ENCODE measurements at regions not wholly inside any gene's neighbourhood (a gene's known extent, or its start where the extent isn't known, plus 50 kb on each side); places are given as distances from the start of the nearest gene placed in this dataset.

- ChIA-PET CTCF (no interaction called here), POLR2A (no interaction called here)
- Mint-ChIP-seq H3K36me3 (ENCODE audit: low read depth) (no peaks in the 10 kb centered on the region), H3K4me3 (no peak overlapping the region), H3K9me3 (no peaks in the 10 kb centered on the region), H3K27me3 (no peaks in the 10 kb centered on the region), H3K27ac (no peak overlapping the region), H3K4me1 (no peaks in the 10 kb centered on the region)
- intact Hi-C loops (cut with micrococcal nuclease): no loop called here
- no peak for DNase-seq
- no peak for ATAC-seq (ENCODE audit: low read depth)
- TF ChIP-seq, protein P1, sequence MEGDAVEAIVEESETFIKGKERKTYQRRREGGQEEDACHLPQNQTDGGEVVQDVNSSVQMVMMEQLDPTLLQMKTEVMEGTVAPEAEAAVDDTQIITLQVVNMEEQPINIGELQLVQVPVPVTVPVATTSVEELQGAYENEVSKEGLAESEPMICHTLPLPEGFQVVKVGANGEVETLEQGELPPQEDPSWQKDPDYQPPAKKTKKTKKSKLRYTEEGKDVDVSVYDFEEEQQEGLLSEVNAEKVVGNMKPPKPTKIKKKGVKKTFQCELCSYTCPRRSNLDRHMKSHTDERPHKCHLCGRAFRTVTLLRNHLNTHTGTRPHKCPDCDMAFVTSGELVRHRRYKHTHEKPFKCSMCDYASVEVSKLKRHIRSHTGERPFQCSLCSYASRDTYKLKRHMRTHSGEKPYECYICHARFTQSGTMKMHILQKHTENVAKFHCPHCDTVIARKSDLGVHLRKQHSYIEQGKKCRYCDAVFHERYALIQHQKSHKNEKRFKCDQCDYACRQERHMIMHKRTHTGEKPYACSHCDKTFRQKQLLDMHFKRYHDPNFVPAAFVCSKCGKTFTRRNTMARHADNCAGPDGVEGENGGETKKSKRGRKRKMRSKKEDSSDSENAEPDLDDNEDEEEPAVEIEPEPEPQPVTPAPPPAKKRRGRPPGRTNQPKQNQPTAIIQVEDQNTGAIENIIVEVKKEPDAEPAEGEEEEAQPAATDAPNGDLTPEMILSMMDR (IDR thresholded peaks at IDR 0.05): no peak
Observed at GRCh38 chr2:156175946-156176345, 156.6 kb downstream of the NR4A2 start.

DNA sequence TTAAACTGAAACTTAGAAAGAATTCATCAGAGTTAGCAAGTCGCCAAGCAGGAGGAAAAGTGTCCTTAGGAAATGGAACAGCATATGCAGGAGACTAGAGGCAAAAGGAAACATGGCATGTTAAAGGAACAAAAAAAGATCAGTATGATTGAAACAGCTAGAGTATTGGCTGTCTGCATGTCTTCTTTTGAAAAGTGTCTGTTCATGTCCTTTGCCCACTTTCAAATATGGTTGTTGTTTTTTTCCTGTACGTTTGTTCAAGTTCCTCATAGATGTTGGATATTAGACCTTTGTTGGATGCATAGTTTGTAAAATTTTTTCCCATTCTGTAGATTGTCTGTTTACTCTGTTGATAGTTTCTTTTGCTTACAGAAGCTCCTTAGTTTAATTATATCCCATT lies 161.6 kb downstream of the NR4A2 start:
- Mint-ChIP-seq H3K9me3 (peaks cover 4% of the 10 kb centered on the region), H3K36me3 (ENCODE audit: low read depth) (no peaks in the 10 kb centered on the region), H3K27me3 (peaks cover 3% of the 10 kb centered on the region), H3K4me3 (no peak overlapping the region), H3K4me1 (no peaks in the 10 kb centered on the region), H3K27ac (no peak overlapping the region)
- CTCF ChIA-PET: no interaction called here
- DNase-seq (no peak), ATAC-seq (ENCODE audit: low read depth) (no peak)
- POLR2A ChIA-PET: no interaction called here
- TF ChIP-seq, protein P1 (IDR thresholded peaks at IDR 0.05): no peak
- intact Hi-C loops (cut with micrococcal nuclease): no loop called here

DNA sequence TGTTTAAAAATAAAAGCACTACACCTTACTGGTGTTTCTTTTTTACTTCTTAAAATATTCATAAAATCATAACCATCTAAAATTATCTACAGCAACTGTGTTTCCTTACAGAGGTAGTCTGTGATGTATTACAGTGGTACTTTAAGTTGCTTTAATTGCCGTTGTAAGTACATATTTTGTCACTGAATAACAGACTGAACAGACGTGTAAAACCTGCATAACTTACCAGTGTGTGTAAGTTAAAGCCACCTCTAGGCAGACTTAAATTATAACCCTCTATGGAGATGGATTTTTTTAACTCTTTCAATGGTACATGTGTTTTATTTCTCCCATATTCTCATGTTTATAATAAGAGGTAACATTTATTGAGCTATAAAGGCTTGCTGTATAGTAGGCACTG lies 166.8 kb downstream of the NR4A2 start:
- POLR2A ChIA-PET: no interaction called here
- intact Hi-C loops (cut with micrococcal nuclease): no loop called here
- ATAC-seq (ENCODE audit: low read depth): no peak

DNA sequence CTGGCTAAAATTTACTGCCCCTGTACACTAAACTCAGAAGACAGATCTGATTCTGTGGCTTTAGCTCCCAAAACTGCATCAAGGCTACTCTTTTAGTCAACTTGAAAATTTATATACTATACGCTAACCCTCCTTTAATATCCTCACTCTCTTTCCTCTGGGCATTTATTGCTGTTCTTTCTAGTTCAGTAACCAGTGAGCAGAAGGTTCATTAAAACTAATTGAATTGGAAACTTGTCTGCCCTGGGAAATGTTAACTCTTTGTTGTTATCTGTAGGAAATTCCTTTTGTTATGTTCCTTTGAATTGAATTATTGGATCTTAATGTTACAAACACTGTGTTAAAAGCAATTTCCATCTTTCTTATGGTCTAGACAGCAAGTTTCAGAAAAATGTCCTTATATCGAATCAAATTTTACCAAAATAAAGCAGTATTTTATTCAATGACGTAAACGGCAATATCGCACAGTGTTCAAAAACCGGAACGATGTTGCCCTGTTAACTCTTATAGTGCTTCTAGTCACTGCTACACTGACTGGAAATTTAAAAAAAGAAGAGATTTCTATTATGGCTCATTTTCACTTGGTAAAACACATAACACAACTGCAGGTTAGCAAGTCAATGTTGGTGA lies 168.3 kb downstream of the NR4A2 start:
- Mint-ChIP-seq H3K27me3 (peaks cover 3% of the 10 kb centered on the region), H3K9me3 (no peaks in the 10 kb centered on the region), H3K4me1 (no peaks in the 10 kb centered on the region), H3K27ac (no peak overlapping the region), H3K4me3 (no peak overlapping the region), H3K36me3 (ENCODE audit: low read depth) (no peaks in the 10 kb centered on the region)
- CTCF ChIA-PET: no interaction called here
- intact Hi-C loops (cut with micrococcal nuclease): no loop called here
- DNase-seq (no peak), ATAC-seq (ENCODE audit: low read depth) (no peak)
- TF ChIP-seq, protein P1 (IDR thresholded peaks at IDR 0.05): no peak
- POLR2A ChIA-PET: no interaction called here

More for the DNA sequence above, 166.8 kb downstream of the NR4A2 start:
- CTCF ChIA-PET: no interaction called here
- TF ChIP-seq, protein P1 (IDR thresholded peaks at IDR 0.05): no peak
- H3K9me3 Mint-ChIP-seq: peaks cover 3% of the 10 kb centered on the region
- no peak overlapping the region for H3K27ac Mint-ChIP-seq
- DNase-seq: no peak
- H3K4me3 Mint-ChIP-seq: no peak overlapping the region
- peaks cover 3% of the 10 kb centered on the region for H3K27me3 Mint-ChIP-seq
- no peaks in the 10 kb centered on the region for H3K4me1 Mint-ChIP-seq
- no peaks in the 10 kb centered on the region for H3K36me3 Mint-ChIP-seq (ENCODE audit: low read depth)

GRCh38 chr2:156158808-156159207 lies 173.7 kb downstream of the NR4A2 start:
- POLR2A ChIA-PET: no interaction called here
- Mint-ChIP-seq H3K27me3 (no peaks in the 10 kb centered on the region), H3K9me3 (no peaks in the 10 kb centered on the region), H3K36me3 (ENCODE audit: low read depth) (no peaks in the 10 kb centered on the region), H3K27ac (no peak overlapping the region), H3K4me1 (no peaks in the 10 kb centered on the region), H3K4me3 (no peak overlapping the region)
- intact Hi-C loops (cut with micrococcal nuclease): no loop called here
- ATAC-seq (ENCODE audit: low read depth): no peak
- TF ChIP-seq, protein P1 (IDR thresholded peaks at IDR 0.05): no peak
- DNase-seq: no peak
- CTCF ChIA-PET: no interaction called here

All from activated B cell treated with CpG ODN at 0.5 μM for 24 hours (primary cell).